HG02852 (cell line): ENCODE measurements at regions not wholly inside any gene's neighbourhood (a gene's known extent, or its start where the extent isn't known, plus 50 kb on each side); places are given as distances from the start of the nearest gene placed in this dataset.
"Not testable (repeated sequence)": the region's sequence is repeated elsewhere in the genome, so short reads cannot be mapped to it uniquely, and the experiment has no call there.

Experiments
- ATAC-seq: cut with Tn5 transposase; IDR thresholded peaks from one replicate; pipeline ENCODE4 v1.9.1; 2021; ENCODE audit warnings: mild to moderate bottlenecking, moderate library complexity; ENCODE audit not compliant: unreplicated experiment

DNA sequence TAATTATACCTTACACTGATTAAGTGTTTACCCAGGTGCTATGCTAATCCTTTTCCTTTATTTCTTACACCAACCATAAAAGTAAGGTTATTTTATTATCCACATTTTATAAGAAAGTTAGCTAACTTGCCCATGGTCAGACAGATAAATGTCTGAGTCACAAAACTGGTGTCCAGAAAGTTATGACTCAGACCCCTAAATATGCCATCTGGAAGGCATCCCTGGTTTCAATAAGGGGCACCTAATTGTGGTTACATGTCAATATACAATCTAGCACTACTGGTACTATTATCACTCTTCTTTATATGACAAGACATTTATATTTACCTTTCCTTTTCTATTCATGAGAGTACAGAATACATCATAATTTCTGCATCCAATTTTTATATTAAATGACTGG is 496.5 kb upstream of the ADGRL2 start:
- no peak for ATAC-seq

DNA sequence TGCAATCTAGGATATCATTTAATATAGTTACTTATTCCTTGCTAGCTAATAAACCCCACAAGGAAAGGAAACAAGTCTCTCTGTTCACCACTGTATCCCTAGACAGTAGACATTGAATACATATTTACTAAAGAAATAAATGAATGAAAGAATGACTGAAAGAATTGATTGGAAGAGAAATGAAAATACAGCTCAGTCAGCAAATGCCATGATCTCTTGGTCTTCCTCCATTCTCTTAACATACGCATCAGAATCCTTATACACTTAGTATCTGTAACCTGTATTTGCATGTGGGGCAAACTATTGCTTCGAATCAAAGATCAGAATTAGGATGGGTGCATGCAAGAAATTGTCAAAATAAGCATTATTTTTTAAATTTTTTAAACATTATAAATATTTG is 500.8 kb upstream of the ADGRL2 start:
- ATAC-seq = no peak

DNA sequence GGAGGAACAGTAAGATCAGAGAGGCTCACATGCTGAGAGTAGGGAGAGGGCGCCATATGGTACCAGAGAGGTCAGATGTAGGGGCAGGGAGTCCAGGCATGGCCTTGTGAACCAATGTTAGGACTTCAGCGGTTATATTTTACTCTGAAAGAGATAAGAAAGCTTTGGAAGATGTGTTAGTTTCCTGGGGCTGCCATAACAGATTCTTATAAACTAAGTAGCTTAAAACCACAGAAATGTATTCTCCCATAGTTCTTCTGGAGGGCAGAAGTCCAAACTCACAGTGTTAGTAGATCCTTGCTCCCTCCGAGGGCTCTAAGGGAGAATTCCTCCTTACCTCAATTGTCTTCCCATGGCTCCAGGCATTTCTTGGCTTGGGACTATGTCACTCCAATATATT is 502.5 kb upstream of the ADGRL2 start:
- ATAC-seq = no peak

DNA sequence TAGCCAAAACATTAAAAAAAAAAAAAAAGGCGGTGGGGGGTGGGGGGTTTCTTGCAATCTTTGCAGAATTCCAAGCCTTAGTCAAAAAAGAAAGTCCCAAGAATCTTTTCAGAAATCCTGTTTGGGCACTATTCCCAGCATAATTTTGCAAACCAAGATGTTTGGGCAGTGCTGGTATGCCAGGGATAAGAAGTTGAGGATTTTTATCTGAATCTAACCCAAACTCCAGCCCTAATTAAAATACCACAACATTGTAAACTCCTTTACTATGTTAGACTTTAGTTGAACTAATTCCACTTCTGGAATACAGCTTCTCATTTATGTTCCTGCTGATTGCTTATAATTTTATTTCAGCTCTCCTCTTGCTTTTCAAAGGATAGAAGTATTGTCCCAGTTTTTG is 504.1 kb upstream of the ADGRL2 start:
- ATAC-seq = no peak

DNA sequence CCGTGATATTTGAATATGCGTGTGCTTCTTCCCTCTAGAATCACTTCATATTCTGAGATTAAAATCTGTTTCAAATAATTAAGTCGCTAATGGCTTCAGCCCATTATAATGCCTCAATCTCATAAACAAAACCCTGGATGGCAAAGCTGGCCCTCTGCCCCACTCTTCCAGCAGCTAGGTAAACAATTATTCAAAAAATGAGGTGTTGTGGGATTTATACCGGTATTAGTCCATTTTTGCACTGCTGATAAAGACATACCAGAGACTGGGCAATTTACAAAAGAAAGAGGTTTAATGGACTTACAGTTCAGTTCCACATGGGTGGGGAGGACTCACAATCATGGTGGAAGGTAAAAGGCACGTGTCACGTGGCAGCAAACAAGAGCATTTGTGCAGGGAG is 510.4 kb upstream of the ADGRL2 start:
- ATAC-seq = no peak

DNA sequence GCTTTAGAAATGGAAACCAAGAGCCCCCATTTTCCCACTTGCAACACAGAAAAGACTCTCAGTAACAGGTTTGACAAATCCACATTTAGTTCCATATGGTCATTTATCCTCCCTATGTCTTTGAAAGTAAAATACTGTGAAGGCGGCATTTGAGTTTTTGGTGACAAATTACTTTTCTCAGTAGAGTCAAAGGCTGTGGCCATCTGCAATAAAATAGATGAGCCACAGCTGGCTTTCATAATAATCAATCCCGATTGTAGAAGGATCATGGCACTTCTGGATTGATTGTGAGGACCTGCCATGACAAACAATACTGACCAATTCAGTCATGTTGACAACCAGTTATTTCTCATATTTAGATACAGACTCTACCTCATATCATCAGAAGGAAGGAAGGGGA is 512.0 kb upstream of the ADGRL2 start:
- ATAC-seq = no peak

DNA sequence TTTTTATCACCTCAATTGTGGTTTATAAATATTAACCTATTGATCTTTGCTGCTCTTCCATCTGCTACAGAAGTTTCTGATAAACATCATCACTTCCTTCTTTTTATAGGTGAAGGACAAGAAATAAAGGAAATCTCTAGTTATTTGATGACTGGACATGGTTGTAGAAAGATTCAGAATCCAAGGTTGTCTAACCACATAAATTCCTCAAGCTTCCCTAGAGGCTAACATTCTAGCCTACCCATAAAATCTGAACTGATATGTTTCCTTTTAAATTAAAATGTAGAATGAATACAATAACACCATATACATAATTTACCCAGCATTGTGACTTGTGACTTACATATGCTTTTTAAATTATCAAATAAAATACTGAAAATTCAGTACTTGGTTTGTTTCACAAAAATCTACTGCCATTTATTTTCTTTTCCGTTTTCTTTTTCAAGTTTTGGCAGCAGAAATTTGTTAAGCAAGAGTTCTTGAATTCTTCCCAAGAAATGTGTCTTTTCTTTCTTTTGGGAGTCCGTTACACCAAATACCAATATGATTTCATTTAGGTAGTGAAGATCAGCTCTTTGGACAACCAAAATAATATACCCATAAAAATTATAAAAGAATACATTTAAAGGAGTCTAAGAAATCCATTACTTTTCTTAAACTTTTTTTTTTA is 513.2 kb upstream of the ADGRL2 start:
- ATAC-seq = no peak

DNA sequence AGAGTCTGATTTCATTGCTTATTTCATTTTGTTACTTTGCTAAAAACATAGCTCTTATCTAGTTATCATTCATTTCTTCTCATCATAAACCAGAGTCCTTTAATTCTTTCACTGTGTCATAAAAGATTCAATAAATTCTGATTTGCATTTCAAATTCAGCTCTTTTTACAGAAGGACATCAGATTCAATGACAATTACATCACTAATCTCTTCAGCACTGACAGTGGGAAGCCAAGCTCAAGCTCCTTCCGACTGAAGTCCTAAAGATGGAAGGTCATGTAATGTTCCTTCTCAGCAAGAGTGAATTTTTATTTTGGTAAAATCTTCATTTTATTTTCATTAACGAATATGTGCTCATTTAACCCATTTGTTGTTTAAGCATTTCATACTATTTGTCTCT is 530.7 kb upstream of the ADGRL2 start:
- no peak for ATAC-seq

DNA sequence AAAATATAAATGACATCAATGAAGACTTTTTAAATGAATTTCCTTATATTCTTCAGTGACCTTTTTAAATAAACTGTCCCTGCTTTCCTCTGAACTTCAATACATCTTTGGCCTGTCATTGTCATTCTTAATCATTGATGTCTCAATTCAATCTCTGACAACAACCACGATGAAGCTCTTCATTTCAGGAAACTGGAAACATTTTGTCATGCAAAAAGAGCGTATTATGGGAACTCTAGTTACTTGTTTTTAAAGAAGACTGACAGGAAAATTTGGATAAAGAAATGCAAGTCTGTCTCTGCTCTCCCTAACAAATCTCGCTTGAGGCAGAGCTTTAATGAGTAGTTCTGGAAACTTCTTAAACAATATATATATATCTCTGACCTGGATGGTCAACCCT is 535.8 kb upstream of the ADGRL2 start:
- ATAC-seq = no peak

DNA sequence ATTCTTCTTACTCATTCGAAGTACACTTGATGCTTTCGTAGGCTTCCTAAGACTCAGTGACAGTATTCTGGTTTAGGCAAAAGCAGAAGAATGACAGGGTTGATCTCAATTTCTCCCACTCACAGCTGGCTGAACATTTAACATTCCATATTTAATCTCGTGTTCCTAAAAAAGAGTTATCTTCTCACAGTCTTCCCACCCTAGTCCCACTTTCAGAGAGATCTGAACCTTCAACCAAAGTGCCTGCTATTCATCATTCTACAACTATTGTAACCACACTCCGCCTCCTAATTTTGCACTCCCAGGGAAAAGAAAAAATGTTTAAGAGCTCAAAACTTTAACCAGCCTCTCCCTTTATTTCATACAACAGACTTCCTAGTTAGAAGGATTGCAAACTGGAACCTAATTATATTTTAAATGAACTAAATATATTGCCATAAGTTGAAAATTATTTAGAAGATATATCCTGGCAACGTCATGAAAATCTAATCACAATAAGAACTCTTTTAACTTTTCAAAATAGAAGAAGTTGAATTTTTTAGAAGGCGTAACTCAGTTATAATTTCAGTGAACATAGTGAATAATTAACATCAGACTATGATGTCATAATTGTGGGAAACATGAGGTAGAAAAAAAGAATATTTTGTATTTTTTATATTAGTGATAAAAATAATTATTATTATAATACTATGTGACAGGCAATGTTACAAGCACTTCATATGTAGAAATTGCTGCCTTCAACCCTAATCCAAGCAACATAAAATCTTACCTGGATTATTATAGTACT is 540.9 kb upstream of the ADGRL2 start:
- ATAC-seq = no peak

DNA sequence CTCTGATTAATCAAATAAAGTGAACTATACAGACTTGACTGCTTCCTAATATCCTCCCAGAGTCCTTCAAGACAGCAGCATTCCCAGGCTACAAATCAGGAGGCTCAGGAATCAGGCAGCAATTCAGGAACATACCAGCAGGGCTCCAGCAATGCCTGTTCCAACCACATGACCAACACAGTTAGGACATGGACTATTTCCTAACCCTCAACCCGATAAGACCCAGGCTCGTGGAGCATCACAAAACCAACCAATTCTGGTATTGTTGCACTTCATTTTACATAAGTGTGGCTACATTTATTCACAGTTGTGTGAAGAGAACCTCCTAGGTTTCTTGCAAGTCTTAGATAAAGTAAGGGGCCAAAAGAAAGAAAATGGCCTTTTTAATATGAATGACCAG is 546.2 kb upstream of the ADGRL2 start:
- ATAC-seq = no peak

DNA sequence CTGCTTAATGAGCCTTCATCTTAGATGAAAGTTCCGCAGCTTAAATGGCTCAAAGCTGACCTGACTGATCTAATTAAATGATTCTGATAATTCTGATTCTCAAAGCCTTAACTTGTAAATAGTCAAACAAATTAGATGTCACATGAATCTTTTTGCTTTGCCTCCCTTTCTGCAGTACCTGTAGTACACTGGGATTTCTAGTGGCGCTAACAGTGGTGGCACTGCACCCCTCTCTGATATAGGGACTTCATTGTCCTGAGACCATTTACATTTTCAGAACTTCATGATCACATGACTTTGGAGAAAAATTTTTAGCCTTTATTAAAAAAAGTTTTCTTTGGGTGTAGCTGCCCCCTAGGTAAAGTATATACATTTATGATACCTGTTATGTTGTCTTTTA is 546.7 kb upstream of the ADGRL2 start:
- ATAC-seq = no peak

DNA sequence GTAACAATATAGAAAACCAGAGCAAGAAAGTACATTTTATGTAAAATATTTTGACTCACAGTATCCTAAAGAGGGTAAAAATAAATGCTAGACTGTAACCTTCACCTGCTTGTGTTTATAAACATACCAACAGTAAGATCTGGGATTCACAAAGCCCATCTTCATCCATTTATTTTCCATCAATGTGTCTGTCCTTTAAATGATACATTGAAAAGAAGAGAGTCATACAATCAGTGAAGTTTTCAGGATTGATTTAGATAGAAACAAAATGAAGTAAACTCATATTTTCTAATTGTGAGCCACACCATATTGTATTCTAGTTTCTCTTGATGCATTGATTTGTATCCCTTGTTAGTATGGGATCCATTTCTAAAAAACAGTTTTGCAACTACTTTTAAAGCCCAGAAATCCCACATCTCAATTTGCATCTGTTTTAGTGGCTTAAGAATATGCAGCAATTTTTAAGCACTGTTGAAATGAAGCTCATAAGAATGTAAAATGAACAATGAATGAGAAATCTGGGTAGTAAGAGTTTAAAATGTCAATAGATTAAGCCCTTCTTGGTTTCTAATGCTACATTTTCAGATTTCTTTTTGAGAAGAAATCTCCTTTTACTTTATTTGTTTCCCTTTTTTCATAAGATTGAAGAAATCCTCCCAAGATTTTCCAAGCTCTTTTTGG is 548.1 kb upstream of the ADGRL2 start:
- no peak for ATAC-seq

DNA sequence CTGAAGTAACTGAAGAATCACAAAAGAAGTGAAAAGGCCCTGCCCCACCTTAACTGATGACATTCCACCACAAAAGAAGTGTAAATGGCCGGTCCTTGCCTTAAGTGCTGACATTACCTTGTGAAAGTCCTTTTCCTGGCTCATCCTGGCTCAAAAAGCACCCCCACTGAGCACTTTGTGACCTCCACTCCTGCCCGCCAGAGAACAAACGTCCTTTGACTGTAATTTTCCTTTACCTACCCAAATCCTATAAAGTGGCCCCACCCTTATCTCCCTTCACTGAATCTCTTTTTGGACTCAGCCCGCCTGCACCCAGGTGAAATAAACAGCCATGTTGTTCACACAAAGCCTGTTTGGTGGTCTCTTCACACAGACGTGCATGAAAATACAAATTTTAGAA is 549.9 kb upstream of the ADGRL2 start:
- ATAC-seq = not testable (repeated sequence)

DNA sequence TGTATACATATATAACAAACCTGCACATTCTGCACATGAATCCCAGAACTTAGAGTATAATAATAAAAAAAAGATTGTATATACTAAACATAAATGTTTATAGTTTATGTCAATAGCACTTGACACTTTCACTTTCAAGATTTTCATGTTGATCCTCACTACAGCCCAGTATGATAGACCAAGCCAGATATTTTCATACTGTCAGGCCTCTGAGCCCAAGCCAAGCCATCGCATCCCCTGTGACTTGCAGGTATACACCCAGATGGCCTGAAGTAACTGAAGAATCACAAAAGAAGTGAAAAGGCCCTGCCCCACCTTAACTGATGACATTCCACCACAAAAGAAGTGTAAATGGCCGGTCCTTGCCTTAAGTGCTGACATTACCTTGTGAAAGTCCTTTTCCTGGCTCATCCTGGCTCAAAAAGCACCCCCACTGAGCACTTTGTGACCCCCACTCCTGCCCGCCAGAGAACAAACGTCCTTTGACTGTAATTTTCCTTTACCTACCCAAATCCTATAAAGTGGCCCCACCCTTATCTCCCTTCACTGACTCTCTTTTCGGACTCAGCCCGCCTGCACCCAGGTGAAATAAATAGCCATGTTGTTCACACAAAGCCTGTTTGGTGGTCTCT is 555.5 kb upstream of the ADGRL2 start:
- not testable (repeated sequence) for ATAC-seq

DNA sequence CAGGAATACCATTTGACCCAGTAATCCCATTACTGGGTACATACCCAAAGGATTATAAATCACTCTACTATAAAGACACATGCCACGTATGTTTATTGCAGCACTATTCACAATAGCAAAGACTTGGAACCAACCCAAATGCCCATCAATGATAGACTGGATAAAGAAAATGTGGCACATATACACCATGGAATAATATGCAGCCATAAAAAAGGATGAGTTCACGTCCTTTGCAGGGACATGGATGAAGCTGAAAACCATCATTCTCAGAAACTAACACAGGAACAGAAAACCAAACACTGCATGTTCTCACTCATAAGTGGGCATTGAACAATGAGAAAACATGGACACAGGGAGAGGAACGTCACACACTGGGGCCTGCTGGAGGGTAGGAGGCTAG is 556.1 kb upstream of the ADGRL2 start:
- not testable (repeated sequence) for ATAC-seq

DNA sequence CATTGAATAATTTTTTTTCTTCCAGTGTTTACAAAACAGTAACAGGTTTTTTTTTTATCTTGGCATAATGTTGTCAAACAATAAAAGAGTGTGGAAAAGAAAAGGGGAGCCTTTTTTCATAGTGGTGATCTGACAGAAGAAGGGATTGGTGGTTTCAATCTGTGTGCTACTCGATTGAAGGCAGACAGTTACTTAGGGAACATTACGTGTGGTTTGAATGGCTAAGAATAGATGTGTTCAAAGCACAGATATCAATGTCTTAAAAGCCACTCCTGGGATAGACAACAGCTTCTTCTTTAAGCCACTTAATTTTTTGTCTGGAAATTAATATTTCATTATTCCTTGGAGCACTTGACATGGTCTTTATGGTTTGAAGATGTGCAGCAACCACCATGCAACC is 558.6 kb upstream of the ADGRL2 start:
- ATAC-seq = no peak

DNA sequence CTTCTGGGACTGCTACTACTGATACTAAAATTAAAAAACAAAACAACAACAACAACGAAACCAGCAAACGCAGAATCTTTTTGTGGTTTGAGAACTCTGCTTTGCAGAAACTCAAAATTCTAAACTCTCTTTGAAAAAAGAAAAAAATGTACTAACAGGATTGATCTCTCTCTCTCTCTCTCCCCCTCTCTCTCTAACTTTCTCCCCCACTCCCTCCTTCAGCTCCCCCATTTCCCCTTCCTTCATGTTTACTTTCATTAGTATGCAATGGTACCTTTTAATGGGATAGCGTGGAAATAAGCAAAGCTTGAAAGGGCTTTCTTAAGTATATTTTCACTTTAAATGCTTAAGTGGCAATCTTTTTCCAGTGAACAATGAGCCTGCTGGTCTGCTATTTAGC is 562.6 kb upstream of the ADGRL2 start:
- no peak for ATAC-seq

DNA sequence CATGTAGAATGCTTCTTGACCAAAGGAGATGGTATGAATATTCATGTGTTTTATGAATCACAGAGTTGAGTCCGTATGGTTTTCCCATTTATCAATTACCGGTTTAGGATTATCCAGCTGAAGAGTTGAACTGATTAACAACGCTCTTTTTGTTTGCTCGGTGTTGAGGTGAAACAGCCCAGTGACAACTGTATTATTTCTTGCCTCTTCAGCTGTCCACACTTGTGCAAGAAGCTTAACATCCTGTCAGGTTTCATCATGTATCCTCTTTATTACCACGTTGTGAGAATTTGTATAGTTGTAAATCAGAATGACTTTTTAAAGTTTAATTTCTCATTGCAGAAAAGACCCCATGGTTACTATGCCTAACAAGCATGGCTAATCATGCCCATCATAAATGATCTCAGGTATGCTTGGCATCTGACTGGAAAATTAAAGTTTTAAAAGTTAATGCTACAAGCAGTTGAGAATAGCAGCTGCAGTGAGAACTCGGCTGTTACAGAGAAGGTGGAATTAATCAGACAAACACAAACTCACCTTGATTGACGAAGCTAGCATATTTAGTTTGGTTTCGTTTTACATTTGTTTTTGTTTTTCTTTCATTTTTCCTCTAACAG is 563.2 kb upstream of the ADGRL2 start:
- ATAC-seq = no peak

DNA sequence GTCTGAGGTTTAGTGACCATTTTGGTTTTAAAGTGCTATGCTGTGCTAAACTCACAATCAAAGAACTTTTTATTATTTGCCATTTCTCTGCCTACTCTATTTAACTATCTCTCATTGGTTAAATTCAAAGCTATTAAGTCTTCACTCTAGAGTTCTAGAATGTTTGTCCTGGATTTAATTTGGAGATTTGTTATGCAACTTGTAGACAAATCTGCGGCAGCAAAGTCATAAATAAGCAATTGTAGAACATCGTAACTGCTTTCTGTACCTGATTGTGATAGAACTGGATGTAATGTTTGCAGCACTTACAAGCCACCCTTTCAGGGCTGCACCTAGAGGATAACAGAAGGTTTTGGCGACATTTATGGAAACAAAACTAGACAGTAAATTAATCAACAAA is 566.5 kb upstream of the ADGRL2 start:
- no peak for ATAC-seq

DNA sequence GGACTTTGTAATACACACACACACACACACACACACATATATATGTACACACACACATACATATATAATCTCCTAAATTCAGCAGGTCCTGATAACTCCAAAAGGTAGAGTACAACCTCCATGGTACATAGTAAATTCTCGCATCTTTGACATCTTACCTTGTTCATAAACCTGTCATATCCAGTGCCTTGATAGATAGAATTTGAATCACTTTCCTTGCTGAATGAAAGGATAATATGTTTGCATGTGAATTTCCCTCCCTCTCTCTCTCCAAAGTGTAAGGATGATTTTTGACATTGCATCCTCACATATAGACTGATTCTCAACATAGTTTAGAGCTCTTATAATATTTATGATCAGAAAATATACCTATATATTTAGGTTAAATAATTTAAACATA is 567.1 kb upstream of the ADGRL2 start:
- no peak for ATAC-seq
